ENCODE measurements at regions not wholly inside any gene's neighbourhood (a gene's known extent, or its start where the extent isn't known, plus 50 kb on each side); places are given as distances from the start of the nearest gene placed in this dataset.
A peak's percentile ranks its signal among the peaks of the same experiment; 100 is the strongest.
"Not testable (repeated sequence)": the region's sequence is repeated elsewhere in the genome, so short reads cannot be mapped to it uniquely, and the experiment has no call there.

DNA sequence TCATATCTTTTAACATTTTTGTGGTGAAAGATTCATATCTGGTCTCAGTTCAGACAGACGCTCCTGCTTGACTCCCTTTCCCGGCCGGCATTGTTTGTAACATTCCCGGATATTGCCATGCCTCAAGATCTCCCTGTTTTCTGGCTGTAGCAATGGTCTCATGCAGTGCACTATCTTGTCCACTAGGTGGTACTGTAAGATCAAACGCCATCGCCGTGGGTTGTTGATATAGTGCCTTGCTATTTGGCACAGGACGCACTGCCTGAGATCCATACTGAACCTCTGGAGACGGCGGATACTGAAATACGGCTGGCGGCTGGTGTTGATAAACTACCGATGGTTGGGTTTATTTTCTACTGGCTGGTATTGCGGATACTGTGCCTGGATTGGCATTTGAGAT, 218.6 kb downstream of the ADRA2C start:
- TF ChIP-seq, protein P1, sequence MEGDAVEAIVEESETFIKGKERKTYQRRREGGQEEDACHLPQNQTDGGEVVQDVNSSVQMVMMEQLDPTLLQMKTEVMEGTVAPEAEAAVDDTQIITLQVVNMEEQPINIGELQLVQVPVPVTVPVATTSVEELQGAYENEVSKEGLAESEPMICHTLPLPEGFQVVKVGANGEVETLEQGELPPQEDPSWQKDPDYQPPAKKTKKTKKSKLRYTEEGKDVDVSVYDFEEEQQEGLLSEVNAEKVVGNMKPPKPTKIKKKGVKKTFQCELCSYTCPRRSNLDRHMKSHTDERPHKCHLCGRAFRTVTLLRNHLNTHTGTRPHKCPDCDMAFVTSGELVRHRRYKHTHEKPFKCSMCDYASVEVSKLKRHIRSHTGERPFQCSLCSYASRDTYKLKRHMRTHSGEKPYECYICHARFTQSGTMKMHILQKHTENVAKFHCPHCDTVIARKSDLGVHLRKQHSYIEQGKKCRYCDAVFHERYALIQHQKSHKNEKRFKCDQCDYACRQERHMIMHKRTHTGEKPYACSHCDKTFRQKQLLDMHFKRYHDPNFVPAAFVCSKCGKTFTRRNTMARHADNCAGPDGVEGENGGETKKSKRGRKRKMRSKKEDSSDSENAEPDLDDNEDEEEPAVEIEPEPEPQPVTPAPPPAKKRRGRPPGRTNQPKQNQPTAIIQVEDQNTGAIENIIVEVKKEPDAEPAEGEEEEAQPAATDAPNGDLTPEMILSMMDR (IDR thresholded peaks at IDR 0.05; ENCODE audit: low read depth, low read length, missing control alignments), result peak; percentile 24
- in situ Hi-C loops (cut with HindIII; ENCODE audit: low sequenced_read_pairs), result not testable (repeated sequence)

DNA sequence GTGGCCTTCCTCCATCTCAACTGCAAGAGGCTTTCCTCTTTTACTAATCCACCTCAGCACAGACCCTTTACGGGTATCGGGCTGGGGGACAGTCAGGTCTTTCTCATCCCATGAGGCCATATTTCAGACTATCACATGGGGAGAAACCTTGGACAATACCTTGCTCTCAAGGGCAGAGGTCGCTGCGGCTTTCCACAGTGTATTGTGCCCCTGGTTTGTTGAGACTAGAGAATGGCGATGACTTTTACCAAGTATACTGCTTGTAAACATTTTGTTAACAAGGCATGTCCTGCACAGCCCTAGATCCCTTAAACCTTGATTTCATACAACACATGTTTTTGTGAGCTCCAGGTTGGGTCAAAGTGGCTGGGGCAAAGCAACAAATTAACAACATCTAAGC, 220.2 kb downstream of the ADRA2C start:
- DNase-seq (ENCODE audit: low read depth); H3K4me3 ChIP-seq (ENCODE audit: low read depth, low read length); in situ Hi-C loops (cut with HindIII; ENCODE audit: low sequenced_read_pairs): not testable (repeated sequence)

More for the DNA sequence above, 218.6 kb downstream of the ADRA2C start:
- H3K4me3 ChIP-seq (ENCODE audit: low read depth, low read length); DNase-seq (ENCODE audit: low read depth): not testable (repeated sequence)

DNA sequence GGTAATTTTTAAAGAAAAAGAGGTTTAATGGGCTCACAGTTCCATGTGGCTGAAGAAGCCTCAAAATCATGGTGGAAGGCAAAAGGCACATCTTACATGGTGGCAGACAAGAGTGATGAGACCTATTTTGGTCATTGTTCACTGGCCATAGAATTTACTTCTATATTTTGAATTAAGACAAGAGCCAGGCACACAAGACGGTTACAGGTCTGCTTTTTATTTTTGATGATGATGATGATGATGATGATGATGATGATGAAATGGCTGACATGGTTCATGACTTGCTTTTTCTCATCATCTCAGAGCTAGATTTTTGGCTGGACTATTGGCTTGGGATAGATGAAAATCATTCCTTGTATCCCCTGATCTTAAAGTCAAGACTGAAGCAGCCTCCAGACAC, 229.3 kb downstream of the OTOP1 start:
- H3K4me3 ChIP-seq (ENCODE audit: low read depth, low read length); in situ Hi-C loops (cut with HindIII; ENCODE audit: low sequenced_read_pairs); DNase-seq (ENCODE audit: low read depth): not testable (repeated sequence)

DNA sequence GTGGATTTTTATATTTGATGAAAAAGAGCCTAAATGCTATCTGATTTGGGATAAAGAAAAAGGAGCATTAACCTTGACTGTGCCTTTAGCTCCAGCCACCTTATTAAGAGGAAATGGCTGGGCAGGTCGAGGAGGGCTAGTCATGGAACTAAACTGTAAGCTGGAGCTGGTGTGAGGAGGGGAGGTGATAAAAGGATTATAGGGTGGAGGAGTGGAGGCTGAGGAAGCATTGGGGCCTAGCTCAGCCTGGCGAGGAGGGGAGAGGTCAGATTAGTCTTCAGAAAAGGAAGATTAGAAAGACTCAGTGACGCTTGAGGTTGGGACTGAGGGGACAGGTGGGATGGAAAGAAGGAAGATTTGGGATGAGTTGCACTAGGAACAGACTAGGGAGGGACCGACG, 222.7 kb downstream of the OTOP1 start:
- DNase-seq (ENCODE audit: low read depth); H3K4me3 ChIP-seq (ENCODE audit: low read depth, low read length); in situ Hi-C loops (cut with HindIII; ENCODE audit: low sequenced_read_pairs): not testable (repeated sequence)

DNA sequence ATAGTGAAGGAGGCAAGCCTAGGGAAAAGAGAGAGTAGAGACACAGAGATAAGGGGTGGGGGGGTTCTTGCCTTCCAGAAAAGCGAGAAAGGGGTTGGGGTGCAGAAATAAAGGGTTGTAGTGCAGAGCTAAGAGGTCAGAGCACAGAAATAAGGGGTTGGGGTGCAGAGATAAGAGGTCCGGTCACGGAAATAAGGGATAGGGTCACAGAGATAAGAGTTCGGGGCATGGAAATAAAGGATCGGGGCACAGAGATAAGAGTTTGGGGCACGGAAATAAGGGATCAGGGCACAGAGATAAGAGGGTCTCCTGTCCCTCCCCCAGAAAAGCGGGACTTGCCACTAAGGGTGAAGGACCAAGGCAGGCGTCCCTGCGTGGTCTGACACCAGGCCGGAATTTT, 222.0 kb downstream of the OTOP1 start:
- DNase-seq (ENCODE audit: low read depth); H3K4me3 ChIP-seq (ENCODE audit: low read depth, low read length); in situ Hi-C loops (cut with HindIII; ENCODE audit: low sequenced_read_pairs): not testable (repeated sequence)

DNA sequence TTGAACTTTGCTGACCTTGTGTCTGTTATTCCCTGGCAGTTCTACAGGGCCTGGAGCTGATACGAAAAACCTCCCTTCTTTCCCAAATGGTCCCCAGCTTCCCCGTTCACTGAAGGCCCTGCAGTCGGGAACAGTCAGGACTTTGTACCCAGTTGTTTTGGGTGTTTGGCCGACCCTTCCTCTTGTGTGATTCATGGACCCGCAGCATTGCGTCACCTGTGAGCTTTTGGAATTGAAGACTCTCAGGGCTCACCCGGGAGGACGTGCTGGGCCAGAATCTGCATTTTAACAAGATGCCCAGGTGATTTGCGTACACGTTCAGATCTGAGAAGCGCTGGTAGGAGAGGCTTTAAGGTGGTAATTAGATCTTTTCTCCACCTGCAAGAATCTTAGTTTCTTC, 220.4 kb downstream of the OTOP1 start:
- in situ Hi-C loops (cut with HindIII; ENCODE audit: low sequenced_read_pairs); H3K4me3 ChIP-seq (ENCODE audit: low read depth, low read length); DNase-seq (ENCODE audit: low read depth): not testable (repeated sequence)

DNA sequence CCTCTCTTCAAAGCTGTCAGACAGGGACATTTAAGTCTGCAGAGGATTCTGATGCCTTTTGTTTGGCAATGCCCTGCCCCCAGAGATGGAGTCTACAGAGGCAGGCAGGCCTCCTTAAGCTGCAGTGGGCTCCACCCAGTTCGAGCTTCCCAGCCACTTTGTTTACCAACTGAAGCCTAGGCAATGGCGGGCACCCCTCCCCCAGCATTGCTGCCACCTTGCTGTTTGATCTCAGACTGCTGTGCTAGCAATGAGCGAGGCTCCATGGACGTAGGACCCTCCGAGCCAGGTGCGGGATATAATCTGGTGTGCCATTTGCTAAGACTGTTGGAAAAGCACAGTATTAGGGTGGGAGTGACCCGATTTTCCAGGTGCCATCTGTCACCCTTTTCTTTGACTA, 207.7 kb downstream of the OTOP1 start:
- in situ Hi-C loops (cut with HindIII; ENCODE audit: low sequenced_read_pairs); DNase-seq (ENCODE audit: low read depth); H3K4me3 ChIP-seq (ENCODE audit: low read depth, low read length): not testable (repeated sequence)

DNA sequence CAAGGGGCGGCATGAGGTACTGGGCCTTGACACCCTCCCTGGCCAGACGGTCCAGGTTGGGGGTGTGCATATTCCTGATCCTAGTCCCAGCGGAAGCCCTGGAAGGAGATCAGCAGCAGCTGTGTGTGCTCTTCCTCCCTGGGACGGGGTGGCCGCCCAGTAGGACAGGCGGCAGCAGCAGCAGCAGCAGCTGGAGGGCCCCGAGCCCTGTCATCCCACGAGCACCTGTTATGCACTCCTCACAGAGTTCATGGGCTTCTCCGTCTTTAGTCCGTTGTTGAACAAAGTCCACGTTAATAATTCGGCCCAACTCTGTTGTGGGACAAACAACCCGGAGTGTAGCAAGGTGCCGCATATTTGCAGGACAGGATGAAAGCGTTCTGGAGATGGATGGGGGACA, 205.6 kb downstream of the OTOP1 start:
- not testable (repeated sequence) for DNase-seq (ENCODE audit: low read depth)

DNA sequence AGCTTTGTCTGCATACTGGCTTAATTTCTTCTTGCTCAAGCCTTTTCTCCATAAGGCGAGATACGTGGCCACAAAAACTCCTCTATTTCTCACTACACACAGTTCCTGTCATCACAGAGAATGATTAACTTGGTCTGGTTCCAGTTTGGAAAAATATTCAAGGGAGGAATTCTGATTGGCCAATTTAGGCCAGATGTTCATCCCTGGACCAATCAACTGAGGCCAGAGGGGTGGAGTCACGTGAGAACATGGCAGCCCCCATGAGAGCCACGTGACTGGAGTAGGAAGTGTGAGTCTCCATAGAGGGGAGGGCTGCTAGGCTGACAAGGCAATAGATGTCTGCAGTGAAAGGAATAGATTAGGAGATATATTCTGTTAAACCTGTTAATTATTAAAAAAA, 200.0 kb downstream of the OTOP1 start:
- DNase-seq (ENCODE audit: low read depth); in situ Hi-C loops (cut with HindIII; ENCODE audit: low sequenced_read_pairs); H3K4me3 ChIP-seq (ENCODE audit: low read depth, low read length): not testable (repeated sequence)

More for the DNA sequence above, 205.6 kb downstream of the OTOP1 start:
- H3K4me3 ChIP-seq (ENCODE audit: low read depth, low read length); in situ Hi-C loops (cut with HindIII; ENCODE audit: low sequenced_read_pairs): not testable (repeated sequence)

DNA sequence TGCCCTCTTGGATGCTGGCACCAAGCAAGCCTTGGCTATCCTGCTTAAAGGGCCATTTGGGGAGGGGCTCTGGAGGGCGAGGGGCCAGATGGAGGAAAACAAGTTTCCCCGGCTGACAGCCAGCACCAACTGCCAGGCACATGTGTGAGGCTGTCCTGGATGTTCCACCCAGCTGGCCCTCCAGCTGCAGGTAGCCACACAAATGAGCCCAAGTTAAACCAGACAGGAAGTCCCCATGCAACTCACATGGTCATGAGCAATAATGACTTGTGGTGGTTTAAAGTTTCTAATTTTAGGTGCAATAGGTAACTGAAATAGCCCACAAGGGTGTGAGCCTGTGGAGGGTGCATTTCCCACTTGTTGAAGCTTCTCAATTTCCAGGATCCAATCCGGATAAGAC, 198.0 kb downstream of the OTOP1 start:
- in situ Hi-C loops (cut with HindIII; ENCODE audit: low sequenced_read_pairs); DNase-seq (ENCODE audit: low read depth): not testable (repeated sequence)

DNA sequence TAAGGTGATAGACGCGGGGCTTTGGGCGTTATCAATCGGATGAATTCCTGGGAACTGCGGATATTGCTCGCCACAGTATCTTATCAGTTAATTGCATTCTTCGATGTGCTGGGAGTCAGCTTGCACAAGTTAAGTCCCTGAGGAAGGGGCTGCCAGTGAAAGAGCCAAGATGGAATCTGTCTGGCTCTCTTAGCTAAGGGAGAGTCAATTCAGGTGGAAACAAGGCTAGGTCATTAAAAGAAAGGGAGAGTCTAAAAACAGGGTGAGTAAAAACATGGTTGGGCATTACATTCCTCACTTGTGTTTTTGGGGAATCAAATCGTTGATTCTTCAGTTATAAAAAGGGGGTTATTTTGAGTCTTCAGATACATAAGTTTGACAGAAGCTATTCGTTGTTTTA, 196.2 kb downstream of the OTOP1 start:
- DNase-seq (ENCODE audit: low read depth); in situ Hi-C loops (cut with HindIII; ENCODE audit: low sequenced_read_pairs); H3K4me3 ChIP-seq (ENCODE audit: low read depth, low read length): not testable (repeated sequence)

More for the DNA sequence above, 198.0 kb downstream of the OTOP1 start:
- not testable (repeated sequence) for H3K4me3 ChIP-seq (ENCODE audit: low read depth, low read length)

DNA sequence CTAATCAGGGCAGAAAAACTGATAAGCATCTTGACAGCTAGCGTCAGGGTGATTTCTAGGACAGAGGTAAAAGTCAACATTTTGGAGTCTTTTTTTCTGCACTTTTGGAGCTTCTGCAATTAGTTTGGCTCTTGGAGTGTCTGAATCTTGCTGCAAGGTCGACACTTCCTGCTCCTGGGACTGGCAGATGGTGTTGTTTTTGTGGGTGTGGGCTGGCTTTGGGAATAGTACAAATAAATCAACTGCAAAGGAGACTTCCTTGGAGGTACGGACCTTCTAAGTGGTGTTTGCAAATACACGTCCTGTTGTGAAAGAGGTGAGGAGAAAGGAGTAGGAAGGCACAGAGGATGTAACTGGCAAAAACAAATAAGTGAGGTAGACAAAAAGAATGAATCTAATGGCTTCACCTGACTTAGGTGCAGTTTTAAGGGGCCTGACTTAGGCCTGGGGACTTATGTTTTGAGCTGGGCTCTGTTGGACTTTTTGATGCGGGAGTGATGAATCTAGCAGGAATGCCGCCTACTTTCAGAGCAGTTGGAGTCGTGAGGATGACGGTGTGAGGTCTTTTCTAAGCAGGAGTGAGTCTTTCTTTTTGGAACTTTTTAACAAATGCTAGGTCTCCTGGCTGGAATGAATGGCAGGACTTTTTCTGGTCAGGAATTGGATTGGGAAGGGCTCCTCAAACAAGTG, 195.1 kb downstream of the OTOP1 start:
- DNase-seq (ENCODE audit: low read depth); H3K4me3 ChIP-seq (ENCODE audit: low read depth, low read length); in situ Hi-C loops (cut with HindIII; ENCODE audit: low sequenced_read_pairs): not testable (repeated sequence)

DNA sequence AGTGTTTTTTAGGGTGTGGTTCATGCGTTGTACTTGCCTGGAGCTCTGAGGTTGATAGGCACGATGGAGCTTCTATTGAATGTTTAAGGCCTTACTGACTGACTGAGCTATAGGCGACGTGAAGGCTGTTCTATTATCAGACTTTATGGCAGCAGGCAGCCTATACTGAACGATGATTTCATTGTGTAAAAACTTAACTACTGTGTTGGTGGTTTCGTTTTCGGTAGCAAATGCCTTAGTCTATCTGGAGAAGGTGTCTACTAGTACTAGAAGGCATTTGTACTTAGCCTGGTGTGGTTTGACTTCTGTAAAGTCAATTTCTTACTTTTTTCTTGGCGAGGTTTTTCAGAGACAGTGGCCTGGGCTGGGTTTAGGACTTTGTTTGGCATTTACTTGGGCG, 194.4 kb downstream of the OTOP1 start:
- DNase-seq (ENCODE audit: low read depth); H3K4me3 ChIP-seq (ENCODE audit: low read depth, low read length); in situ Hi-C loops (cut with HindIII; ENCODE audit: low sequenced_read_pairs): not testable (repeated sequence)

DNA sequence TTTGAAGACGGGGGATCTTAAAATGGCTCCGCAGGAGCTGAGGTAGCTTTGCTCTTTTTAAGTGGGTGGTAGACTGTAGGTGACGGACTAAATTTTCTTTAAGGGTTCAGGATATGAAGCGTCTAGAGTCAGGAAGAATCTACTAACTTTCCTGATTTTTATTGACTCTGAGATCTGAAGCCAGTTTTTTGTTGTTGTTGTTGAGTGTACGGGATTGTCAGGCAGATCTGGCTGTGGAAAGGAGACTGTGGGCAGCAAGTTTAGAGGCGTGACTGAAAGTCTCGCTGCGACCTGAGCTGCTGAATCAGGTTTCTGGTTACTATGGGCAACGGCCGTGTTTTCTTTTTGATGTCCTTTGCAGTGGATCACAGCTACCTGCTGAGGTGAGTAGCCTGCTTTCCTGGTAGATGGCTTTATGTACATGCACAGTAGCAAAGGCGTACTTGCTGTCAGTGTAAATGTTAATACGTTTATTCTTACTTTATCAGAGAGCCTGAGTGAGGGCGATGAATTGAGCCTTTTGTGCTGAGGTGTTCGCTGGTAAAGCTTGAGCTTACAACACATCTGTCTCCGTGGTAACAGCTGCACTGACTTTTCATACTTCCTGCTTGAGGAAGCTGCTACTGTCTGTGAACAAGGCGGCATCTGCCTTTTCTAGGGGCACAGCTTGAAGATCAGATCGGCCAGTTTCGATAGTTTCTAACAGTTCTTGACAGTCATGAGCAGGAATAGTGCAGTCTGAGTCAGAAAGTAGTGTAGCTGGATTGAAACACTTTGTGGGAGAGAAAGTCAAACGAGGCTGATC, 193.7 kb downstream of the OTOP1 start:
- DNase-seq (ENCODE audit: low read depth); H3K4me3 ChIP-seq (ENCODE audit: low read depth, low read length); in situ Hi-C loops (cut with HindIII; ENCODE audit: low sequenced_read_pairs): not testable (repeated sequence)

DNA sequence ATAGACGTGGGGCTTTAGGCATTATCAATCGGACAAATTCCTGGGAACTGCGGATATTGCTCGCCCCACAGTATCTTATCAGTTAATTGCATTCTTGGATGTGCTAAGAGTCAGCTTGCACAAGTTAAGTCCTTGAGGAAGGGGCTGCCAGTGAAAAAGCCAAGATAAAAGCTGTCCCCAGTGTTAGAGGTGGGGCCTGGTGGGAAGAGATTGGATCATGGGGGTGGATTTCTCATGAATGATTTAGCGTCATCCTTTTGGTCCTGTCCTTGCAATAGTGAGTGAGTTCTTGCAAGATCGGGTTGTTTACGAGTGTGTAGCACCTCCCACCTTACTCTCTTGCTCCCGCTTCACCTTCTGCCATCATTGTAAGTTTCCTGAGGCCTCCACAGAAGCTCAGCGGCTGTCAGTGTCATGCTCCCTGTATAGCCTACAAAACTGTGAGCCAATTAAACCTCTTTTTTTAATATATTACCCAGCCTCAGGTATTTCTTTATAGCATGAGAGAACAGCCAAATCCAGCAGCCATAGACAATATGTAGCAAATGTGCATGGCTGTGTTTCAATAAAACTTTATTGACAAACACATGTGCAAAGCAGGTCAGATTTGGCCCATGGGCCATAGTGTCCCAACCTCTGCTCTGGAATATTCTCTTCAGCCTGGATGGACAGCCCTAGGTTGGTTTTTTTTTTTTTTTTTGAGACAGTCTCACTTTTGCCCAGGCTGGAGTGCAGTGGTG, 189.2 kb downstream of the OTOP1 start:
- DNase-seq (ENCODE audit: low read depth); in situ Hi-C loops (cut with HindIII; ENCODE audit: low sequenced_read_pairs); H3K4me3 ChIP-seq (ENCODE audit: low read depth, low read length): not testable (repeated sequence)

DNA sequence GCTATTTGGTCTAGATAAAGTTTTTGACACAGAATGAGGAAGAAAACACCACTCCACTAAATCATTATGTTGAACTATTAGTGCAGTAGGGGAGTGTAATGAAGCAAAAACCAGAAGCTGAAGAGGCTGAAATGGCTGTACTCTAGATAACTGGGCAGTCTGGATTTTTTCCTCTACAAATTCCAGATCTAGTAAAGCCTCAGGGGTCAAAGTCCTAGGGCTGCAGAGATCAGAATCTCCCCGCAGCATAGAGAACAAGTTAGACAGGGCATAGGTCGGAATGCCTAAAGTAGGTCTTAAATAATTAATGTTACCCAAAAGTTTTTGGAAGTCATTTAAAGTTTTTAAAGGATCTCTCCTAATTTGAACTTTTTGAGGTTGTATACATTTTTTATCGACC, 180.9 kb downstream of the OTOP1 start:
- H3K4me3 ChIP-seq (ENCODE audit: low read depth, low read length); in situ Hi-C loops (cut with HindIII; ENCODE audit: low sequenced_read_pairs); DNase-seq (ENCODE audit: low read depth): not testable (repeated sequence)

Measured in astrocyte of the cerebellum (primary cell).